ENCODE measurements at regions not wholly inside any gene's neighbourhood (a gene's known extent, or its start where the extent isn't known, plus 50 kb on each side); places are given as distances from the start of the nearest gene placed in this dataset.

DNA sequence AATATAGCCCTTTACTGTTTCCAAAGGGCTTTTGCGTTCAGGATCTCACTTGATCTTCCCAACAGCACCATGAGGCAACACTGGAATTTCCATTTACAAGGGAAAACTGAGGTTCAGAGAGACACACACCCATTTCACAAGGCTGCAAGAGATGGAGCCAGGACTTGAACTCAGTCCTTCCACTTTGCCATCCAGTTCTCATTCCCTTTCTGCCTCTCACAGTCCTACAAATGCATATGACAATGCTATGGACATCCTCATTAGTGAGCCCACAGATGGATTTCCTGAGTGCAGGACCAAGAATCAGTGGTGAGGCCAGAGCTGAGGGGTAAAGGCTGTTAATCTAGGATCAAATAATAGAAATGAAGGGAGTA is 136.1 kb upstream of the MYCN start:
- TF ChIP-seq, protein P1, sequence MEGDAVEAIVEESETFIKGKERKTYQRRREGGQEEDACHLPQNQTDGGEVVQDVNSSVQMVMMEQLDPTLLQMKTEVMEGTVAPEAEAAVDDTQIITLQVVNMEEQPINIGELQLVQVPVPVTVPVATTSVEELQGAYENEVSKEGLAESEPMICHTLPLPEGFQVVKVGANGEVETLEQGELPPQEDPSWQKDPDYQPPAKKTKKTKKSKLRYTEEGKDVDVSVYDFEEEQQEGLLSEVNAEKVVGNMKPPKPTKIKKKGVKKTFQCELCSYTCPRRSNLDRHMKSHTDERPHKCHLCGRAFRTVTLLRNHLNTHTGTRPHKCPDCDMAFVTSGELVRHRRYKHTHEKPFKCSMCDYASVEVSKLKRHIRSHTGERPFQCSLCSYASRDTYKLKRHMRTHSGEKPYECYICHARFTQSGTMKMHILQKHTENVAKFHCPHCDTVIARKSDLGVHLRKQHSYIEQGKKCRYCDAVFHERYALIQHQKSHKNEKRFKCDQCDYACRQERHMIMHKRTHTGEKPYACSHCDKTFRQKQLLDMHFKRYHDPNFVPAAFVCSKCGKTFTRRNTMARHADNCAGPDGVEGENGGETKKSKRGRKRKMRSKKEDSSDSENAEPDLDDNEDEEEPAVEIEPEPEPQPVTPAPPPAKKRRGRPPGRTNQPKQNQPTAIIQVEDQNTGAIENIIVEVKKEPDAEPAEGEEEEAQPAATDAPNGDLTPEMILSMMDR (IDR thresholded peaks at IDR 0.05), result no peak
- TF ChIP-seq POLR2A (IDR thresholded peaks at IDR 0.05), result no peak

Measured in Peyer's patch (tissue), 4 donors.